HG03460 (cell line): ENCODE measurements at regions not wholly inside any gene's neighbourhood (a gene's known extent, or its start where the extent isn't known, plus 50 kb on each side); places are given as distances from the start of the nearest gene placed in this dataset.
"Not testable (repeated sequence)": the region's sequence is repeated elsewhere in the genome, so short reads cannot be mapped to it uniquely, and the experiment has no call there.

ENCODE experiments used
- ATAC-seq: cut with Tn5 transposase; IDR thresholded peaks from one replicate; pipeline ENCODE4 v1.9.1; 2021; ENCODE audit not compliant: unreplicated experiment

- not testable (repeated sequence) for ATAC-seq
Measured at GRCh38 chr4:159030297-159030696, 72.6 kb upstream of the RAPGEF2 start.

- ATAC-seq = peak; percentile 69
Measured at GRCh38 chr4:159035570-159035969, 67.3 kb upstream of the RAPGEF2 start.

- ATAC-seq = no peak
Measured at GRCh38 chr4:159038536-159038935, 64.3 kb upstream of the RAPGEF2 start.

- no peak for ATAC-seq
Measured at GRCh38 chr4:159041054-159042034, 61.5 kb upstream of the RAPGEF2 start.

GRCh38 chr4:159042097-159042605 lies 60.7 kb upstream of the RAPGEF2 start:
- ATAC-seq = no peak

GRCh38 chr4:159042868-159043267 lies 60.0 kb upstream of the RAPGEF2 start:
- no peak for ATAC-seq

- no peak for ATAC-seq
Measured at GRCh38 chr4:159043861-159044260, 59.0 kb upstream of the RAPGEF2 start.

- ATAC-seq = no peak
Measured at GRCh38 chr4:159045321-159045720, 57.6 kb upstream of the RAPGEF2 start.

- ATAC-seq = no peak
Measured at GRCh38 chr4:159046683-159047082, 56.2 kb upstream of the RAPGEF2 start.

- no peak for ATAC-seq
Measured at GRCh38 chr4:159047478-159048165, 55.3 kb upstream of the RAPGEF2 start.

GRCh38 chr4:159048166-159048886 lies 54.6 kb upstream of the RAPGEF2 start:
- ATAC-seq = no peak

- ATAC-seq = no peak
Measured at GRCh38 chr4:159049780-159050375, 53.0 kb upstream of the RAPGEF2 start.

GRCh38 chr4:159051245-159052071 lies 51.4 kb upstream of the RAPGEF2 start:
- ATAC-seq = peak; percentile 83

- peak; percentile 52 for ATAC-seq
Measured at GRCh38 chr4:159052315-159052714, 50.6 kb upstream of the RAPGEF2 start.
